GM12878 (cell line): ENCODE measurements at regions not wholly inside any gene's neighbourhood (a gene's known extent, or its start where the extent isn't known, plus 50 kb on each side); places are given as distances from the start of the nearest gene placed in this dataset.

ENCODE experiments used
- ATAC-seq: fragments of 200-7000 bp; cut with Tn5 transposase; 3 replicates; pipeline ENCODE4 v1.9.1; 2020; ENCODE audit warnings: mild to moderate bottlenecking, moderate library complexity
- BruUV-seq: library from RNA; stranded (reverse); fragments of 400-500 nt; replicated peaks from 2 replicates; lab custom pipeline; 2021; lab: Mats Ljungman, UMichigan
- CTCF ChIA-PET: fragments of 300-600 bp; sonication (Branson Sonifier 250); formaldehyde crosslinking; extraction: SDS; loops from one replicate; lab custom pipeline; 2021; ENCODE audit warnings: inconsistent platforms; lab: Yijun Ruan, JAX
- POLR2A ChIA-PET: fragments of 350-600 bp; formaldehyde crosslinking; extraction: SDS; loops from one replicate; lab custom pipeline; 2021; ENCODE audit warnings: inconsistent platforms; lab: Charles Lee
- RAD21 ChIA-PET: fragments of 300-600 bp; sonication (Branson Sonifier 250); formaldehyde crosslinking; loops from one replicate; lab custom pipeline; 2023; ENCODE audit warnings: antibody characterized with exemption; ENCODE audit not compliant: unreplicated experiment; lab: Charles Lee
- SMC1A ChIA-PET: fragments of 300-600 bp; sonication (Branson Sonifier 250); formaldehyde crosslinking; loops from one replicate; lab custom pipeline; 2023; ENCODE audit not compliant: unreplicated experiment, uncharacterized antibody; lab: Charles Lee
- DNase-seq: peaks from one replicate; pipeline ENCODE4 v3.0.0-alpha.2; 2011; ENCODE audit warnings: low read depth, low spot score
- FAIRE-seq: peaks from 3 replicates; lab custom pipeline; 2011; peaks lifted over from hg19 to GRCh38; lab: Jason Lieb, UNC
- H2AFZ ChIP-seq: 2 replicates; pipeline ENCODE4 v1.6.0; 2011; ENCODE audit warnings: low read depth, low read length, control low read depth; ENCODE audit not compliant: control insufficient read depth
- H3K27ac ChIP-seq: 2 replicates; pipeline ENCODE4 v1.5.1; 2011; ENCODE audit warnings: control low read depth; ENCODE audit not compliant: control insufficient read depth, insufficient read depth
- H3K27me3 ChIP-seq, 2 experiments: replicated peaks in 1 of 2; 2 replicates each; pipeline versions ENCODE4 v1.6.0 to v1.6.1; 2011; ENCODE audit warnings: low read length in 1 of 2; ENCODE audit not compliant: control insufficient read depth in 2 of 2, insufficient read depth in 2 of 2
- H3K36me3 ChIP-seq, 2 experiments: 2 replicates each; pipeline ENCODE4 v1.5.1; 2011; ENCODE audit warnings: low read length in 1 of 2; ENCODE audit not compliant: control insufficient read depth in 2 of 2, insufficient read depth in 2 of 2
- H3K4me1 ChIP-seq: 2 replicates; pipeline ENCODE4 v1.6.1; 2011; ENCODE audit warnings: mild to moderate bottlenecking, low read length, moderate library complexity, mixed read lengths; ENCODE audit not compliant: control insufficient read depth, insufficient read depth
- H3K4me2 ChIP-seq: 2 replicates; pipeline ENCODE4 v1.6.0; 2011; ENCODE audit warnings: control low read depth; ENCODE audit not compliant: control insufficient read depth, insufficient read depth
- H3K4me3 ChIP-seq: fragments of 200-600 bp; sonication (generic); 2 replicates; pipeline ENCODE4 v1.5.1; 2016
- H3K79me2 ChIP-seq: 2 replicates; pipeline ENCODE4 v1.6.0; 2011; ENCODE audit warnings: low read length; ENCODE audit not compliant: control insufficient read depth, insufficient read depth
- H3K9ac ChIP-seq: 2 replicates; pipeline ENCODE4 v1.8.0; 2011; ENCODE audit warnings: low read length, control low read depth, mixed read lengths; ENCODE audit not compliant: control insufficient read depth, insufficient read depth
- H3K9me3 ChIP-seq: replicated peaks from 3 replicates; pipeline ENCODE4 v1.5.1; 2011; ENCODE audit warnings: mild to moderate bottlenecking, low read length; ENCODE audit not compliant: control insufficient read depth, insufficient read depth
- H4K20me1 ChIP-seq: 2 replicates; pipeline ENCODE4 v1.6.0; 2011; ENCODE audit not compliant: control insufficient read depth, insufficient read depth
- E2F8 ChIP-seq: fragments of 450-650 bp; IDR thresholded peaks from 2 replicates; pipeline ENCODE4 v1.6.1; 2018; ENCODE audit warnings: mild to moderate bottlenecking, low read depth, moderate library complexity; ENCODE audit not compliant: partially characterized antibody
- ELK1 ChIP-seq: IDR thresholded peaks from 2 replicates; pipeline ENCODE4 v1.6.1; 2012; ENCODE audit warnings: low read depth, low read length, improper control_type of control experiment
- HDGF ChIP-seq: fragments of 450-650 bp; IDR thresholded peaks from 2 replicates; pipeline ENCODE4 v1.6.1; 2016; ENCODE audit warnings: antibody characterized with exemption
- KDM1A ChIP-seq: fragments of 200-600 bp; sonication (generic); IDR thresholded peaks from 2 replicates; pipeline ENCODE4 v1.6.1; 2016; ENCODE audit warnings: borderline replicate concordance
- MAX ChIP-seq: IDR thresholded peaks from 2 replicates; pipeline ENCODE4 v1.6.1; 2012; ENCODE audit warnings: low read depth, low read length, improper control_type of control experiment
- MLLT1 ChIP-seq: fragments of 450-650 bp; IDR thresholded peaks from 2 replicates; pipeline ENCODE4 v1.6.1; 2016; ENCODE audit warnings: mild to moderate bottlenecking
- PKNOX1 ChIP-seq: fragments of 450-650 bp; IDR thresholded peaks from 2 replicates; pipeline ENCODE4 v1.6.1; 2016; ENCODE audit warnings: mild to moderate bottlenecking
- RELB ChIP-seq: fragments of 450-650 bp; IDR thresholded peaks from 2 replicates; pipeline ENCODE4 v1.6.1; 2017; ENCODE audit warnings: low read depth, mild to moderate bottlenecking, moderate library complexity
- RFX5 ChIP-seq: IDR thresholded peaks from 2 replicates; pipeline ENCODE4 v1.6.1; 2011; ENCODE audit warnings: low read depth, low read length, improper control_type of control experiment
- SMARCA5 ChIP-seq: fragments of 450-650 bp; IDR thresholded peaks from 2 replicates; pipeline ENCODE4 v1.6.1; 2017; ENCODE audit warnings: mild to moderate bottlenecking
- SPI1 ChIP-seq: IDR thresholded peaks from 2 replicates; pipeline ENCODE4 v1.6.1; 2011; ENCODE audit warnings: low read depth, mild to moderate bottlenecking, low read length, moderate library complexity, borderline replicate concordance; ENCODE audit not compliant: insufficient read depth
- STAT3 ChIP-seq: IDR thresholded peaks from 2 replicates; pipeline ENCODE4 v1.6.1; 2011; ENCODE audit warnings: low read depth, low read length, improper control_type of control experiment
- YY1 ChIP-seq: IDR thresholded peaks from 2 replicates; pipeline ENCODE4 v1.6.1; 2011; ENCODE audit warnings: low read depth, mild to moderate bottlenecking, low read length
- ZBED1 ChIP-seq: IDR thresholded peaks from 2 replicates; pipeline ENCODE4 v1.6.1; 2016; ENCODE audit warnings: borderline replicate concordance
- ZNF622 ChIP-seq: fragments of 450-650 bp; IDR thresholded peaks from 2 replicates; pipeline ENCODE4 v1.6.1; 2017; ENCODE audit warnings: mild to moderate bottlenecking, inconsistent platforms
- ZZZ3 ChIP-seq: IDR thresholded peaks from 2 replicates; pipeline ENCODE4 v1.6.1; 2011; ENCODE audit warnings: low read depth; ENCODE audit not compliant: control insufficient read depth, insufficient read length
- WGBS: methylation state at CpG from one replicate; pipeline ENCODE4 v1.1.6; 2016; ENCODE audit warnings: low lambda C conversion rate; ENCODE audit not compliant: insufficient replicate concordance, insufficient coverage; ENCODE audit errors: missing lambda C conversion rate; 5-methylcytosine and 5-hydroxymethylcytosine counted together
- in situ Hi-C: fragments of 300-500 bp; cut with MboI; formaldehyde crosslinking; loops from 9 replicates; pipeline ENCODE4 v1.14.3; 2018; ENCODE audit warnings: mixed read lengths
- intact Hi-C: fragments of 100-400 bp; cut with micrococcal nuclease; formaldehyde crosslinking; loops from one replicate; pipeline ENCODE4 v1.14.2; 2022; ENCODE audit not compliant: unreplicated experiment

- TF ChIP-seq ZBED1: no peak
- TF ChIP-seq SMARCA5: no peak
- no peak for TF ChIP-seq MLLT1
Observed at GRCh38 chr5:18491349-18491748, 857.1 kb downstream of the TAF11L14 start (continued).

- in situ Hi-C loops (no loop called here), intact Hi-C loops (no loop called here)
- no peaks in the 10 kb centered on the region for H3K4me1 ChIP-seq
- ChIA-PET RAD21 (no interaction called here), SMC1A (no interaction called here), POLR2A (no interaction called here), CTCF (no interaction called here)
- no peak overlapping the region for H3K9ac ChIP-seq
- H3K27ac ChIP-seq: no peak overlapping the region
- H3K4me3 ChIP-seq: no peak overlapping the region
- no peaks in the 10 kb centered on the region for H3K27me3 ChIP-seq
- H2AFZ ChIP-seq: no peak overlapping the region
- no TSS peak for BruUV-seq
- H3K9me3 ChIP-seq: no peaks in the 10 kb centered on the region
- no peak overlapping the region for H3K4me2 ChIP-seq
- WGBS: 0% methylated on average over 1 of the region's 1 CpG
- FAIRE-seq: no peak
- no peak for ATAC-seq
- no peaks in the 10 kb centered on the region for H3K79me2 ChIP-seq
- H4K20me1 ChIP-seq: no peaks in the 10 kb centered on the region
- no peaks in the 10 kb centered on the region for H3K36me3 ChIP-seq
- no peak for DNase-seq
- TF ChIP-seq STAT3: no peak
- no peak for TF ChIP-seq SPI1
- TF ChIP-seq ZNF622: no peak
- TF ChIP-seq RELB: no peak
- no peak for TF ChIP-seq ZZZ3
- no peak for TF ChIP-seq E2F8
- TF ChIP-seq ELK1: no peak
- no peak for TF ChIP-seq PKNOX1
- TF ChIP-seq KDM1A: no peak
- TF ChIP-seq RFX5: no peak
- TF ChIP-seq HDGF: no peak
- TF ChIP-seq YY1: no peak
- no peak for TF ChIP-seq MAX
Observed at GRCh38 chr5:18495157-18495556, 860.9 kb downstream of the TAF11L14 start.
